NCI-H748 (cell line): ENCODE measurements at regions not wholly inside any gene's neighbourhood (a gene's known extent, or its start where the extent isn't known, plus 50 kb on each side); places are given as distances from the start of the nearest gene placed in this dataset.

Source experiments
- DNase-seq: peaks from one replicate; lab custom pipeline; 2025; ENCODE audit not compliant: unreplicated experiment; lab: John Stamatoyannopoulos, UW

DNA sequence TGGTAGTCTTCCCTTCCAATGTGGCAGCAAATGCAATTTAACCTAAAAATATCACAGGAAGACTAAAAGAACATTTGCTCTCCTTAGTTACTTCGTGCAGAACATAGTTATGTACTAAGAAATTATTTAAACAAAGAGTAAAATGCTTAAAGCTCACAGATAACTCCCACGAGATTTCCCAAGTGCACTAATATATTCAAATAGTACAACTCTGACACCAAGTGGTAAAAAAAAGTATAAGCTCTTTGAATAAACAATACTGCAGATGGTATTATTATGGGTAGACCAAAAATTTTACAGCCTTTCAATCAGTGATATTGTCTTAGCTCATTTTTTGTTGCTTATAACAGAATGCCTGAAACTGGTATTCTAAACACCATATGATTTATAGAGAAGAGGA lies 52.8 kb upstream of the FILIP1 start:
- peak; percentile 18 for DNase-seq

DNA sequence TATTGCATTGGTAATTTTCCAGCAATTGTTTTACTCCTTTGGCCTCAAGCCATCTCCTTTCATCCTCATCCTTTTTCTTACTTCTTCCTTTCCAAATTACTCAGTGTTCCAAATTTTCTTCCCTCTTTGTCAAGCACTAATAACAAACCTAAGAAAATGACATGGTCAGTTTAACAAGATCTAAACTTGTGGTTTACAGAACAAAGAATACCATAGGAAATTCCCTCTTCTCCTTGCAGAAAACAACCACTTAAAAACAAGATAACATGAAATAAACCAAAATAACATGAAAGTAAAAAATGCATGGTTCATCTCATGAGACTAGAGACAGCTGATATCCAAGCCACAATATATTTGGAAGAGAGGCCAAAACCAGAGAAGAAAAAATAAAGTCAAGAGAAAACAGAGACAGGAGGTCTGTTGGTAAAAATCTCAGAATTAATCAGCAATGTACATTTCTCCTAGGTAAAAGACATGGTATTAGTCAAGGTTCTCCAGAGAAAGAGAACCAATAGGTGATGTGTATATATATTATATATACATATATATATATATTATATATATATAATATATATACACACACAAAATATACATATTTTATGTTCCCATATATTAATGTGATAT lies 51.0 kb upstream of the SENP6 start:
- no peak for DNase-seq

GRCh38 chr6:75551367-75551952 lies 50.2 kb upstream of the SENP6 start:
- DNase-seq = no peak
